A549 (cell line): ENCODE measurements at regions not wholly inside any gene's neighbourhood (a gene's known extent, or its start where the extent isn't known, plus 50 kb on each side); places are given as distances from the start of the nearest gene placed in this dataset.

ENCODE experiments used
- CBX8 ChIP-seq: fragments of 200-600 bp; sonication (generic); IDR thresholded peaks from 2 replicates; pipeline ENCODE4 v1.6.1; 2016
- CTCF ChIP-seq: fragments of >200 bp; sonication (Bioruptor Twin); formaldehyde crosslinking; IDR thresholded peaks from 3 replicates; pipeline ENCODE4 v1.5.1; 2016
- EP300 ChIP-seq, 2 experiments: fragments of >200 bp; sonication (Bioruptor Twin); formaldehyde crosslinking; IDR thresholded peaks; 2 replicates in 1 of 2; 3 replicates in 1 of 2; pipeline ENCODE4 v1.6.1; 2016 to 2017
- MAZ ChIP-seq: fragments of 150-350 bp; IDR thresholded peaks from 2 replicates; pipeline ENCODE4 v1.6.1; 2014; ENCODE audit warnings: antibody characterized with exemption, low read depth, low read length, borderline replicate concordance
- NPAS2 ChIP-seq: fragments of 250-450 bp; sonication (Bioruptor Pico); IDR thresholded peaks from 2 replicates; pipeline ENCODE4 v1.8.0; 2022; ENCODE audit warnings: mild to moderate bottlenecking, moderate library complexity, borderline replicate concordance
- POLR2A ChIP-seq: IDR thresholded peaks from 2 replicates; pipeline ENCODE4 v1.6.1; 2012; ENCODE audit warnings: mild to moderate bottlenecking, low read length
- USF2 ChIP-seq: fragments of 450-650 bp; IDR thresholded peaks from 2 replicates; pipeline ENCODE4 v1.6.1; 2014; ENCODE audit warnings: antibody characterized with exemption
- ZFP36 ChIP-seq: fragments of 450-650 bp; IDR thresholded peaks from 2 replicates; pipeline ENCODE4 v1.6.1; 2014; ENCODE audit warnings: borderline replicate concordance; ENCODE audit not compliant: partially characterized antibody
- ZSCAN20 ChIP-seq: fragments of 250-450 bp; sonication (Bioruptor Pico); IDR thresholded peaks from 2 replicates; pipeline ENCODE4 v1.8.0; 2022; ENCODE audit warnings: mild to moderate bottlenecking, moderate library complexity

GRCh38 chr12:107521826-107522355 is 163.7 kb upstream of the PWP1 start:
- TF ChIP-seq CTCF (no peak), CBX8 (no peak), ZSCAN20 (CRISPR knock-in tag) (no peak), USF2 (no peak), MAZ (no peak), ZFP36 (no peak), EP300 (IDR thresholded peaks at IDR 0.05) (no peak), POLR2A (no peak), NPAS2 (CRISPR knock-in tag) (no peak)
